Vagina (tissue), 2 donors: ENCODE measurements at regions not wholly inside any gene's neighbourhood (a gene's known extent, or its start where the extent isn't known, plus 50 kb on each side); places are given as distances from the start of the nearest gene placed in this dataset.

ENCODE experiments used
- CTCF ChIP-seq, 3 experiments: fragments of 450-650 bp in 2 of 3; fragments of 200-600 bp in 1 of 3; sonication (generic) in 1 of 3; IDR thresholded peaks; one replicate each; pipeline ENCODE4 v1.5.1; 2017 to 2019; ENCODE audit warnings: antibody characterized with exemption in 3 of 3, mild to moderate bottlenecking in 2 of 3, moderate library complexity in 2 of 3
- POLR2A ChIP-seq, 2 donors: fragments of 450-650 bp; IDR thresholded peaks; one replicate each; pipeline ENCODE4 v1.6.1; 2017; ENCODE audit warnings: antibody characterized with exemption in 2 of 2, mild to moderate bottlenecking in 2 of 2, moderate library complexity in 2 of 2
- POLR2AphosphoS5 ChIP-seq, 2 donors: sonication (generic); formaldehyde crosslinking; IDR thresholded peaks; one replicate each; pipeline ENCODE4 v1.9.0; 2017; ENCODE audit warnings: antibody characterized with exemption in 2 of 2, mild to moderate bottlenecking in 2 of 2, low read depth in 1 of 2; ENCODE audit not compliant: insufficient read depth in 1 of 2

GRCh38 chr12:86777325-86777724, 521.1 kb upstream of the MGAT4C start:
- TF ChIP-seq POLR2A (IDR thresholded peaks at IDR 0.05) (no peak), CTCF (IDR thresholded peaks at IDR 0.05) (no peak), POLR2AphosphoS5 (IDR thresholded peaks at IDR 0.05; ENCODE audit: insufficient read depth in 1 of 2, low read depth in 1 of 2) (no peak)
